OCI-LY7 (cell line): ENCODE measurements at regions not wholly inside any gene's neighbourhood (a gene's known extent, or its start where the extent isn't known, plus 50 kb on each side); places are given as distances from the start of the nearest gene placed in this dataset.

ENCODE experiments used
- BruUV-seq: library from RNA; stranded (reverse); fragments of 400-500 nt; replicated peaks from 2 replicates; lab custom pipeline; 2021; lab: Mats Ljungman, UMichigan
- CTCF ChIA-PET: fragments of 300-600 bp; sonication (Branson Sonifier 250); formaldehyde crosslinking; loops from one replicate; lab custom pipeline; 2022; ENCODE audit warnings: antibody characterized with exemption; ENCODE audit not compliant: unreplicated experiment; lab: Charles Lee
- POLR2A ChIA-PET: fragments of 300-600 bp; sonication (Branson Sonifier 250); formaldehyde crosslinking; loops from one replicate; lab custom pipeline; 2022; ENCODE audit warnings: antibody characterized with exemption; lab: Charles Lee
- DNase-seq: peaks from one replicate; pipeline ENCODE4 v3.0.0-alpha.2; 2015; ENCODE audit warnings: low spot score
- H2AFZ ChIP-seq: fragments of 200-600 bp; sonication (generic), shearing (Covaris generic); 2 replicates; pipeline ENCODE4 v1.6.1; 2014; ENCODE audit warnings: mild to moderate bottlenecking, antibody characterized with exemption, low read length, moderate library complexity
- H3K27ac ChIP-seq: fragments of 200-600 bp; sonication (generic); 2 replicates; pipeline ENCODE4 v1.5.1; 2014; ENCODE audit warnings: mixed run types, low read depth, mild to moderate bottlenecking, moderate library complexity, low read length, inconsistent platforms; ENCODE audit not compliant: poor library complexity, severe bottlenecking
- H3K36me3 ChIP-seq: fragments of 200-600 bp; sonication (generic); 2 replicates; pipeline ENCODE4 v1.6.1; 2014; ENCODE audit warnings: mild to moderate bottlenecking, antibody characterized with exemption, low read length, moderate library complexity, mixed read lengths; ENCODE audit not compliant: insufficient read depth
- H3K4me1 ChIP-seq: fragments of 200-600 bp; sonication (generic); 2 replicates; pipeline ENCODE4 v1.5.1; 2014; ENCODE audit warnings: mild to moderate bottlenecking, low read length; ENCODE audit not compliant: insufficient read depth, poor library complexity, severe bottlenecking
- H3K4me2 ChIP-seq: fragments of 200-600 bp; sonication (generic); 2 replicates; pipeline ENCODE4 v1.6.1; 2014; ENCODE audit warnings: mild to moderate bottlenecking, low read length
- H3K4me3 ChIP-seq: fragments of 200-600 bp; sonication (generic); 2 replicates; pipeline ENCODE4 v1.5.1; 2014; ENCODE audit warnings: mild to moderate bottlenecking, low read depth, low read length; ENCODE audit not compliant: poor library complexity, severe bottlenecking
- H3K79me2 ChIP-seq: fragments of 200-600 bp; sonication (generic); 2 replicates; pipeline ENCODE4 v1.6.1; 2016; ENCODE audit warnings: low read depth, mild to moderate bottlenecking, low read length, moderate library complexity, mixed read lengths; ENCODE audit not compliant: insufficient read depth
- H3K9me2 ChIP-seq: fragments of 200-600 bp; sonication (generic); 2 replicates; pipeline ENCODE4 v1.6.1; 2016; ENCODE audit warnings: mild to moderate bottlenecking, low read length, mixed read lengths; ENCODE audit not compliant: insufficient read depth
- H3K9me3 ChIP-seq: fragments of 200-600 bp; sonication (generic); 2 replicates; pipeline ENCODE4 v1.6.1; 2014; ENCODE audit warnings: mild to moderate bottlenecking, mixed run types, low read length, mixed read lengths
- H4K20me1 ChIP-seq: fragments of 200-600 bp; sonication (generic); 2 replicates; pipeline ENCODE4 v1.6.1; 2014; ENCODE audit warnings: mild to moderate bottlenecking, antibody characterized with exemption, low read length, moderate library complexity, mixed read lengths; ENCODE audit not compliant: insufficient read depth
- CTCF ChIP-seq: fragments of 200-600 bp; sonication (generic); conservative IDR thresholded peaks from 2 replicates; pipeline ENCODE4 v1.5.1; 2014; ENCODE audit warnings: mild to moderate bottlenecking, antibody characterized with exemption, low read length, moderate library complexity, mixed read lengths
- EZH2phosphoT487 ChIP-seq: fragments of 200-600 bp; sonication (generic); IDR thresholded peaks from 2 replicates; pipeline ENCODE4 v1.6.1; 2018; ENCODE audit warnings: low read depth, borderline replicate concordance, mild to moderate bottlenecking, mixed run types, antibody characterized with exemption, low read length, moderate library complexity, mixed read lengths
- intact Hi-C: fragments of 100-400 bp; cut with micrococcal nuclease; formaldehyde crosslinking; loops from one replicate; pipeline ENCODE4 v1.10.0; 2022; ENCODE audit not compliant: unreplicated experiment

- no peaks in the 10 kb centered on the region for H3K9me3 ChIP-seq
- H3K4me2 ChIP-seq, result no peak overlapping the region
- H2AFZ ChIP-seq, result no peak overlapping the region
- no peak for DNase-seq
- TF ChIP-seq EZH2phosphoT487 (no peak), CTCF (no peak)
- POLR2A ChIA-PET, result no interaction called here
- no TSS peak for BruUV-seq
- H3K4me1 ChIP-seq, result no peaks in the 10 kb centered on the region
- H4K20me1 ChIP-seq, result no peaks in the 10 kb centered on the region
- H3K36me3 ChIP-seq, result no peaks in the 10 kb centered on the region
- H3K79me2 ChIP-seq, result no peaks in the 10 kb centered on the region
- no peak overlapping the region for H3K27ac ChIP-seq
- no peaks in the 10 kb centered on the region for H3K9me2 ChIP-seq
- CTCF ChIA-PET, result no interaction called here
- no peak overlapping the region for H3K4me3 ChIP-seq
- intact Hi-C loops, result no loop called here
Observed at GRCh38 chr3:19742935-19743334, 191.1 kb downstream of the EFHB start.

GRCh38 chr3:19739504-19739903 lies 194.5 kb downstream of the EFHB start:
- no peaks in the 10 kb centered on the region for H4K20me1 ChIP-seq
- no peaks in the 10 kb centered on the region for H3K9me3 ChIP-seq
- no peak overlapping the region for H2AFZ ChIP-seq
- H3K4me2 ChIP-seq, result no peak overlapping the region
- POLR2A ChIA-PET, result interaction anchor here (1.4 kb wide), 1 partner anchor 11 kb away, joined by 3 read pairs; no protein-coding TSS in a partner anchor
- no peaks in the 10 kb centered on the region for H3K9me2 ChIP-seq
- H3K79me2 ChIP-seq, result no peaks in the 10 kb centered on the region
- no peak overlapping the region for H3K4me3 ChIP-seq
- H3K27ac ChIP-seq, result no peak overlapping the region
- intact Hi-C loops, result no loop called here
- no peak for TF ChIP-seq EZH2phosphoT487
- TF ChIP-seq CTCF, result no peak
- no peaks in the 10 kb centered on the region for H3K4me1 ChIP-seq
- CTCF ChIA-PET, result no interaction called here
- DNase-seq, result no peak
- BruUV-seq, result no TSS peak
- no peaks in the 10 kb centered on the region for H3K36me3 ChIP-seq

GRCh38 chr3:19738846-19739245 lies 195.2 kb downstream of the EFHB start:
- no peak overlapping the region for H3K4me3 ChIP-seq
- no peaks in the 10 kb centered on the region for H3K36me3 ChIP-seq
- H3K79me2 ChIP-seq, result no peaks in the 10 kb centered on the region
- TF ChIP-seq CTCF, result no peak
- no peak for TF ChIP-seq EZH2phosphoT487
- DNase-seq, result no peak
- no peaks in the 10 kb centered on the region for H4K20me1 ChIP-seq
- H3K4me1 ChIP-seq, result no peaks in the 10 kb centered on the region
- no peak overlapping the region for H2AFZ ChIP-seq
- no peaks in the 10 kb centered on the region for H3K9me2 ChIP-seq
- H3K4me2 ChIP-seq, result no peak overlapping the region
- intact Hi-C loops, result no loop called here
- H3K27ac ChIP-seq, result no peak overlapping the region
- CTCF ChIA-PET, result no interaction called here
- no TSS peak for BruUV-seq
- H3K9me3 ChIP-seq, result no peaks in the 10 kb centered on the region
- POLR2A ChIA-PET, result interaction anchor here (0.6 kb wide), 1 partner anchor 33 kb away, joined by 3 read pairs; no protein-coding TSS in a partner anchor
